ENCODE measurements at regions not wholly inside any gene's neighbourhood (a gene's known extent, or its start where the extent isn't known, plus 50 kb on each side); places are given as distances from the start of the nearest gene placed in this dataset.

- no peak for TF ChIP-seq EZH2phosphoT487 (IDR thresholded peaks at IDR 0.05; ENCODE audit: low read depth)
- TF ChIP-seq, protein P1, sequence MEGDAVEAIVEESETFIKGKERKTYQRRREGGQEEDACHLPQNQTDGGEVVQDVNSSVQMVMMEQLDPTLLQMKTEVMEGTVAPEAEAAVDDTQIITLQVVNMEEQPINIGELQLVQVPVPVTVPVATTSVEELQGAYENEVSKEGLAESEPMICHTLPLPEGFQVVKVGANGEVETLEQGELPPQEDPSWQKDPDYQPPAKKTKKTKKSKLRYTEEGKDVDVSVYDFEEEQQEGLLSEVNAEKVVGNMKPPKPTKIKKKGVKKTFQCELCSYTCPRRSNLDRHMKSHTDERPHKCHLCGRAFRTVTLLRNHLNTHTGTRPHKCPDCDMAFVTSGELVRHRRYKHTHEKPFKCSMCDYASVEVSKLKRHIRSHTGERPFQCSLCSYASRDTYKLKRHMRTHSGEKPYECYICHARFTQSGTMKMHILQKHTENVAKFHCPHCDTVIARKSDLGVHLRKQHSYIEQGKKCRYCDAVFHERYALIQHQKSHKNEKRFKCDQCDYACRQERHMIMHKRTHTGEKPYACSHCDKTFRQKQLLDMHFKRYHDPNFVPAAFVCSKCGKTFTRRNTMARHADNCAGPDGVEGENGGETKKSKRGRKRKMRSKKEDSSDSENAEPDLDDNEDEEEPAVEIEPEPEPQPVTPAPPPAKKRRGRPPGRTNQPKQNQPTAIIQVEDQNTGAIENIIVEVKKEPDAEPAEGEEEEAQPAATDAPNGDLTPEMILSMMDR (IDR thresholded peaks at IDR 0.05; ENCODE audit: low read depth, low read length) = no peak
Observed at GRCh38 chr2:150570712-150571111, 83.2 kb upstream of the RND3 start.

All from OCI-LY3 (cell line).